Fibroblast of lung (primary cell): ENCODE measurements at regions not wholly inside any gene's neighbourhood (a gene's known extent, or its start where the extent isn't known, plus 50 kb on each side); places are given as distances from the start of the nearest gene placed in this dataset.

ENCODE experiments used
- DNase-seq, 2 donors: peaks; one replicate each; pipeline versions ENCODE4 v3.0.0 to v3.0.0-alpha.2; 2010; ENCODE audit warnings: low read depth in 2 of 2
- H2AFZ ChIP-seq: 2 replicates; pipeline ENCODE4 v1.5.1; 2012; ENCODE audit warnings: low read length, control low read depth, inconsistent platforms
- H3K27ac ChIP-seq: 2 replicates; pipeline ENCODE4 v1.5.1; 2011; ENCODE audit warnings: low read length, control low read depth; ENCODE audit not compliant: insufficient read depth
- H3K27me3 ChIP-seq: 2 replicates; pipeline ENCODE4 v1.5.1; 2011; ENCODE audit warnings: mild to moderate bottlenecking, low read length; ENCODE audit not compliant: control insufficient read depth, insufficient read depth
- H3K36me3 ChIP-seq: 2 replicates; pipeline ENCODE4 v1.5.1; 2011; ENCODE audit warnings: low read length; ENCODE audit not compliant: control insufficient read depth, insufficient read depth
- H3K4me1 ChIP-seq: 2 replicates; pipeline ENCODE4 v1.5.1; 2011; ENCODE audit warnings: low read length; ENCODE audit not compliant: control insufficient read depth, insufficient read depth; ENCODE audit errors: extremely low read depth
- H3K4me2 ChIP-seq: 2 replicates; pipeline ENCODE4 v1.5.1; 2011; ENCODE audit warnings: low read length, control low read depth; ENCODE audit not compliant: insufficient read depth; ENCODE audit errors: extremely low read depth
- H3K4me3 ChIP-seq, 4 experiments: fragments of 200-600 bp in 1 of 4; sonication (generic) in 1 of 4; replicated peaks in 1 of 4; 2 replicates each; pipeline ENCODE4 v1.5.1; 2011 to 2016; ENCODE audit warnings: low read length in 4 of 4, low read depth in 3 of 4, mild to moderate bottlenecking in 3 of 4, control low read depth in 2 of 4, inconsistent platforms in 1 of 4, mixed read lengths in 1 of 4; ENCODE audit not compliant: insufficient read depth in 1 of 4; ENCODE audit errors: control extremely low read depth in 1 of 4
- H3K79me2 ChIP-seq: 2 replicates; pipeline ENCODE4 v1.5.1; 2012; ENCODE audit warnings: mild to moderate bottlenecking, low read length, inconsistent platforms; ENCODE audit not compliant: control insufficient read depth, insufficient read depth
- H3K9ac ChIP-seq: 2 replicates; pipeline ENCODE4 v1.5.1; 2011; ENCODE audit warnings: mild to moderate bottlenecking, low read length, control low read depth; ENCODE audit not compliant: insufficient read depth
- H3K9me3 ChIP-seq: 2 replicates; pipeline ENCODE4 v1.5.1; 2012; ENCODE audit warnings: low read depth, low read length; ENCODE audit not compliant: control insufficient read depth, insufficient read depth
- H4K20me1 ChIP-seq: 2 replicates; pipeline ENCODE4 v1.5.1; 2011; ENCODE audit warnings: low read length; ENCODE audit not compliant: control insufficient read depth, insufficient read depth; ENCODE audit errors: extremely low read depth
- CTCF ChIP-seq, 2 donors: IDR thresholded peaks in 1 of 2; conservative IDR thresholded peaks in 1 of 2; 1 replicate in 1 of 2; 2 replicates in 1 of 2; pipeline ENCODE4 v1.5.1; 2011 to 2012; ENCODE audit warnings: low read length in 2 of 2, control low read depth in 1 of 2, inconsistent platforms in 1 of 2, low read depth in 1 of 2, mild to moderate bottlenecking in 1 of 2
- EZH2 ChIP-seq: IDR thresholded peaks from 2 replicates; pipeline ENCODE4 v1.5.1; 2012; ENCODE audit warnings: low read length, control low read depth, mild to moderate bottlenecking; ENCODE audit errors: missing control alignments

GRCh38 chr2:34980689-34981088, 1374.9 kb upstream of the CRIM1 start:
- H3K79me2 ChIP-seq, result no peaks in the 10 kb centered on the region
- H3K36me3 ChIP-seq, result no peaks in the 10 kb centered on the region
- no peak overlapping the region for H3K9ac ChIP-seq
- TF ChIP-seq EZH2 (no peak), CTCF (conservative IDR thresholded peaks at IDR 0.05 in 1 of 2, IDR thresholded peaks at IDR 0.05 in 1 of 2; ENCODE audit: low read depth in 1 of 2, low read length in 2 of 2) (no peak)
- DNase-seq, result no peak
- H3K4me1 ChIP-seq, result no peaks in the 10 kb centered on the region
- H3K9me3 ChIP-seq, result no peaks in the 10 kb centered on the region
- no peak overlapping the region for H3K27ac ChIP-seq
- no peak overlapping the region for H3K4me2 ChIP-seq
- H2AFZ ChIP-seq, result no peak overlapping the region
- no peaks in the 10 kb centered on the region for H4K20me1 ChIP-seq
- no peaks in the 10 kb centered on the region for H3K27me3 ChIP-seq
- no peak overlapping the region for H3K4me3 ChIP-seq

- Histone ChIP-seq H3K9me3 (no peaks in the 10 kb centered on the region), H3K36me3 (no peaks in the 10 kb centered on the region), H3K9ac (no peak overlapping the region), H4K20me1 (no peaks in the 10 kb centered on the region), H3K4me2 (no peak overlapping the region), H3K4me3 (no peak overlapping the region), H3K27ac (no peak overlapping the region), H3K4me1 (no peaks in the 10 kb centered on the region), H2AFZ (no peak overlapping the region), H3K27me3 (no peaks in the 10 kb centered on the region), H3K79me2 (no peaks in the 10 kb centered on the region)
- DNase-seq, result no peak
- TF ChIP-seq CTCF (conservative IDR thresholded peaks at IDR 0.05 in 1 of 2, IDR thresholded peaks at IDR 0.05 in 1 of 2; ENCODE audit: low read depth in 1 of 2, low read length in 2 of 2) (no peak), EZH2 (no peak)
These were observed 1376.4 kb upstream of the CRIM1 start for GRCh38 chr2:34979148-34979547.

GRCh38 chr2:34961822-34962221, 1362.7 kb upstream of the FAM98A start:
- H4K20me1 ChIP-seq, result no peaks in the 10 kb centered on the region
- H3K27ac ChIP-seq, result no peak overlapping the region
- H2AFZ ChIP-seq, result no peak overlapping the region
- no peaks in the 10 kb centered on the region for H3K27me3 ChIP-seq
- H3K36me3 ChIP-seq, result no peaks in the 10 kb centered on the region
- DNase-seq, result no peak
- TF ChIP-seq CTCF (conservative IDR thresholded peaks at IDR 0.05 in 1 of 2, IDR thresholded peaks at IDR 0.05 in 1 of 2; ENCODE audit: low read depth in 1 of 2, low read length in 2 of 2) (no peak), EZH2 (no peak)
- H3K4me1 ChIP-seq, result no peaks in the 10 kb centered on the region
- H3K4me3 ChIP-seq, result no peak overlapping the region
- H3K79me2 ChIP-seq, result no peaks in the 10 kb centered on the region
- H3K9ac ChIP-seq, result no peak overlapping the region
- no peak overlapping the region for H3K4me2 ChIP-seq
- H3K9me3 ChIP-seq, result no peaks in the 10 kb centered on the region
